HG03565 (cell line): ENCODE measurements at regions not wholly inside any gene's neighbourhood (a gene's known extent, or its start where the extent isn't known, plus 50 kb on each side); places are given as distances from the start of the nearest gene placed in this dataset.

Experiments
- ATAC-seq: cut with Tn5 transposase; IDR thresholded peaks from one replicate; pipeline ENCODE4 v1.9.1; 2021; ENCODE audit warnings: mild to moderate bottlenecking, moderate library complexity; ENCODE audit not compliant: unreplicated experiment

- ATAC-seq: no peak
Measured at GRCh38 chr5:82332064-82332855, 54.1 kb upstream of the RPS23 start.

GRCh38 chr5:82331557-82331956 lies 53.4 kb upstream of the RPS23 start:
- ATAC-seq: no peak

- no peak for ATAC-seq
Measured at GRCh38 chr5:82330530-82331270, 52.5 kb upstream of the RPS23 start.

- ATAC-seq: no peak
Measured at GRCh38 chr5:82329393-82329792, 51.2 kb upstream of the RPS23 start.
